ENCODE measurements at regions not wholly inside any gene's neighbourhood (a gene's known extent, or its start where the extent isn't known, plus 50 kb on each side); places are given as distances from the start of the nearest gene placed in this dataset.
"Not testable (repeated sequence)": the region's sequence is repeated elsewhere in the genome, so short reads cannot be mapped to it uniquely, and the experiment has no call there.

- TF ChIP-seq EP300 (IDR thresholded peaks at IDR 0.05): not testable (repeated sequence)
- TF ChIP-seq, protein P1, sequence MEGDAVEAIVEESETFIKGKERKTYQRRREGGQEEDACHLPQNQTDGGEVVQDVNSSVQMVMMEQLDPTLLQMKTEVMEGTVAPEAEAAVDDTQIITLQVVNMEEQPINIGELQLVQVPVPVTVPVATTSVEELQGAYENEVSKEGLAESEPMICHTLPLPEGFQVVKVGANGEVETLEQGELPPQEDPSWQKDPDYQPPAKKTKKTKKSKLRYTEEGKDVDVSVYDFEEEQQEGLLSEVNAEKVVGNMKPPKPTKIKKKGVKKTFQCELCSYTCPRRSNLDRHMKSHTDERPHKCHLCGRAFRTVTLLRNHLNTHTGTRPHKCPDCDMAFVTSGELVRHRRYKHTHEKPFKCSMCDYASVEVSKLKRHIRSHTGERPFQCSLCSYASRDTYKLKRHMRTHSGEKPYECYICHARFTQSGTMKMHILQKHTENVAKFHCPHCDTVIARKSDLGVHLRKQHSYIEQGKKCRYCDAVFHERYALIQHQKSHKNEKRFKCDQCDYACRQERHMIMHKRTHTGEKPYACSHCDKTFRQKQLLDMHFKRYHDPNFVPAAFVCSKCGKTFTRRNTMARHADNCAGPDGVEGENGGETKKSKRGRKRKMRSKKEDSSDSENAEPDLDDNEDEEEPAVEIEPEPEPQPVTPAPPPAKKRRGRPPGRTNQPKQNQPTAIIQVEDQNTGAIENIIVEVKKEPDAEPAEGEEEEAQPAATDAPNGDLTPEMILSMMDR (IDR thresholded peaks at IDR 0.05): not testable (repeated sequence)
Measured at GRCh38 chr21:9365815-9366214, 1155.6 kb upstream of the TPTE start.

All from ovary (tissue), 3 donors.